LNCAP (cell line): ENCODE measurements at regions not wholly inside any gene's neighbourhood (a gene's known extent, or its start where the extent isn't known, plus 50 kb on each side); places are given as distances from the start of the nearest gene placed in this dataset.
A peak's percentile ranks its signal among the peaks of the same experiment; 100 is the strongest.

Source experiments
- TF ChIP-seq, protein P1 (sequence below): fragments of 450-650 bp; IDR thresholded peaks from 2 replicates; pipeline ENCODE4 v1.5.1; 2017; ENCODE audit warnings: mild to moderate bottlenecking

DNA sequence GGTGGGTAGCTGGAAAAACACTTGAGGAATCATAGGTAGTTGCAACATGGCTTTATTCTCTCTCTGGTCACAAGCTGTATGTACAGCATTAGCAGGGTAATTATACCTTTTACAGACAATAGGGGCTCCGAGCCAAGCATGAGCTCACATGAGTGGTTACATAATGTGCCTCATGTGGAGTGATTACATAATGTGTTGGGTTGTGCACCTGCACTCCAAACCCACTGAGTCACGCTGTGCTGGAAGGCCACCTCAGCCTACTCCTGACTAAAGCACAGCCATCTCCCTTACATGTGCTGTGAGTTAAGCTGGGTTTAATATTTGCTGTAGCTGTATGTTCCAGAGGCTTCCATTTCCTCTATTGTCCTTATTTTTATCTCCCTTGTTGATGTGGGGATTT is 348.7 kb upstream of the SEMA3C start:
- TF ChIP-seq, protein P1, sequence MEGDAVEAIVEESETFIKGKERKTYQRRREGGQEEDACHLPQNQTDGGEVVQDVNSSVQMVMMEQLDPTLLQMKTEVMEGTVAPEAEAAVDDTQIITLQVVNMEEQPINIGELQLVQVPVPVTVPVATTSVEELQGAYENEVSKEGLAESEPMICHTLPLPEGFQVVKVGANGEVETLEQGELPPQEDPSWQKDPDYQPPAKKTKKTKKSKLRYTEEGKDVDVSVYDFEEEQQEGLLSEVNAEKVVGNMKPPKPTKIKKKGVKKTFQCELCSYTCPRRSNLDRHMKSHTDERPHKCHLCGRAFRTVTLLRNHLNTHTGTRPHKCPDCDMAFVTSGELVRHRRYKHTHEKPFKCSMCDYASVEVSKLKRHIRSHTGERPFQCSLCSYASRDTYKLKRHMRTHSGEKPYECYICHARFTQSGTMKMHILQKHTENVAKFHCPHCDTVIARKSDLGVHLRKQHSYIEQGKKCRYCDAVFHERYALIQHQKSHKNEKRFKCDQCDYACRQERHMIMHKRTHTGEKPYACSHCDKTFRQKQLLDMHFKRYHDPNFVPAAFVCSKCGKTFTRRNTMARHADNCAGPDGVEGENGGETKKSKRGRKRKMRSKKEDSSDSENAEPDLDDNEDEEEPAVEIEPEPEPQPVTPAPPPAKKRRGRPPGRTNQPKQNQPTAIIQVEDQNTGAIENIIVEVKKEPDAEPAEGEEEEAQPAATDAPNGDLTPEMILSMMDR: no peak

DNA sequence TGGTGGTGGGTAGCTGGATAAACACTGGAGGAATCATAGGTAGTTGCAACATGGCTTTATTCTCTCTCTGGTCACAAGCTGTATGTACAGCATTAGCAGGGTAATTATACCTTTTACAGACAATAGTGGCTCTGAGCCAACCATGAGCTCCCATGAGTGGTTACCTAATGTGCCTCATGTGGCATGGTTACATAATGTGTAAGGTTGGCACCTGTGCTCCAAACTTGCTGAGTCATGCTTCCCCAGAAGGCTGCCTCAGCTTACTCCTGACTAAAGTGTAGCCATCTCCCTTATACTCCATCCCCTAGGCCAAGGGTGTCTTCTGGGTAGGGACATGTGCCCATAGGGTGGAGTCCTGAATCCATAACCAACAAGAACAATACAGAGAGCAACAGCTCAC is 345.3 kb upstream of the SEMA3C start:
- TF ChIP-seq, protein P1: no peak

DNA sequence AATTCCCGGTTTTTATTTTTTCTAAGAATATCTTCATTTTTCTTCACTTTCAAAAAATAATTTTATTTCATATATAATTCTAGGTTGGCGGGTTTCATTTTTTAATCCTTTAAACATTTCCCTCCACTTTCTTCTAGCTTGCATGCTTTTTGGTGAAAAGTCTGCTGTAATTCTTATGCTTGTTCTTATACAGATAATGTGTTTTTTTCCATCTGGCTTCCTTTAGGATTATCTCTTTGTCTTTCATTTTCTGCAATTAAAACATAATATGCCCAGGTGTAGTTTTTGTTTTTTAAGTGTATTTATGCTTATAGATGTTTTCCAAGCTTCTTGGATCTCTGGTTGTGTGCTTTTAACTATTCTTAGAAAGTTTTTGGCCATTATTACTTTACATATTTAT is 341.3 kb upstream of the SEMA3C start:
- TF ChIP-seq, protein P1: no peak

- TF ChIP-seq, protein P1: peak; percentile 18; the same call in 1 of the 2 replicates
These were observed 338.1 kb upstream of the SEMA3C start for GRCh38 chr7:81256991-81257390.

- TF ChIP-seq, protein P1: no peak
These were observed 329.6 kb upstream of the SEMA3C start for GRCh38 chr7:81248420-81248819.

DNA sequence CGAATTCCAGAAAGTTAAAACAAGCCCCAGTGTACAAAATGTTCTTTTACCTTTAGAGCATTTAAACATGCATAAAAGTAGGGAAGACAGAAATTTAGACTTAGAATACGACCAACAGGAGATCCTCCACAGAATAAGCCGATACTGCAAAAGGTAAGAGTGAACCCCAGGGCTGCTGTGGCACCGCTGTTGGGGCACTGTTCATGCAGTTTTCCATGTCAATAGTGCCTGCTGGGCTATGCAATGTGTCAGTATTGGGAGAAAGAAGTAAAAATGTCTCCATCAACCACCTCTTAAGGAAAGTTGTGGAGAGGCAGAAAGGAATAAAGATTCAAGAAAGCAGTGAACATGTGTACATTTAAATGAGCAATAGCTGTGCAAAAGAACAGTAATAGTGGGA is 326.5 kb upstream of the SEMA3C start:
- TF ChIP-seq, protein P1: no peak

DNA sequence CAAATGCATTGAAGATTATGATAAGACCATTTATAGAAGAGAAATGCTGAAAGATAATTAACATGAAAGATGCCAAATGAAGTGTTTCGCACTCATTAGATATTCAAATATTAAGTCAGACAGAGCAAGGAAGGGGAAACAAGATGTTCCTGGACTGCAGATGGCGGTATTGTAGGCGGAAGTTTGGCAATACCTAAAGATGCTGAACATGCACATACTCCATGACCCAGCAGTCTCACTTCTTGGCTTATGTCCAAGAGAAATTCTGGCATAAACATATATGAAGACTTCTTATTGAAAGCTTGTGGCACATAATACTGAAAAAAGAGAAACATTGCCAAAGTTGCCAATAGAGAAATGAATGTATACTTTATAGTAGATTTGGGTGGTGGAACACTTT is 325.4 kb upstream of the SEMA3C start:
- TF ChIP-seq, protein P1: peak; percentile 26; the same call in 1 of the 2 replicates

- TF ChIP-seq, protein P1: no peak
These were observed 317.7 kb upstream of the SEMA3C start for GRCh38 chr7:81236560-81236959.
